NCI-H1930 (cell line): ENCODE measurements at regions not wholly inside any gene's neighbourhood (a gene's known extent, or its start where the extent isn't known, plus 50 kb on each side); places are given as distances from the start of the nearest gene placed in this dataset.

ENCODE experiments used
- DNase-seq, 2 experiments: peaks; one replicate each; lab custom pipeline; 2025; lab: John Stamatoyannopoulos, UW

GRCh38 chrX:131778269-131779218, 234.7 kb downstream of the OR13H1 start:
- DNase-seq: peak in 1 of 2 experiments; percentile 14

GRCh38 chrX:131779306-131779705, 235.4 kb downstream of the OR13H1 start:
- no peak for DNase-seq

- no peak for DNase-seq
Observed at GRCh38 chrX:131779741-131780140, 235.9 kb downstream of the OR13H1 start.

- DNase-seq: no peak
Observed at GRCh38 chrX:131782646-131783045, 238.8 kb downstream of the OR13H1 start.

- DNase-seq: no peak
Observed at GRCh38 chrX:131783555-131784308, 239.4 kb upstream of the STK26 start.

- no peak for DNase-seq
Observed at GRCh38 chrX:131789664-131790063, 233.4 kb upstream of the STK26 start.

- DNase-seq: no peak
Observed at GRCh38 chrX:131791608-131792355, 231.3 kb upstream of the STK26 start.

GRCh38 chrX:131792356-131792749, 230.7 kb upstream of the STK26 start:
- peak; percentile 57 to 82 for DNase-seq

GRCh38 chrX:131792789-131793462, 230.2 kb upstream of the STK26 start:
- peak; percentile 53 to 63 for DNase-seq

GRCh38 chrX:131795442-131796229, 227.5 kb upstream of the STK26 start:
- DNase-seq: peak in 1 of 2 experiments; percentile 23

GRCh38 chrX:131801066-131801465, 222.0 kb upstream of the STK26 start:
- no peak for DNase-seq

- DNase-seq: no peak
Observed at GRCh38 chrX:131801911-131802310, 221.2 kb upstream of the STK26 start.

- peak in 1 of 2 experiments; percentile 12 for DNase-seq
Observed at GRCh38 chrX:131802836-131803626, 220.1 kb upstream of the STK26 start.

GRCh38 chrX:131812847-131813825, 210.0 kb upstream of the STK26 start:
- DNase-seq: peak in 1 of 2 experiments; percentile 15

- peak in 1 of 2 experiments; percentile 5 for DNase-seq
Observed at GRCh38 chrX:131816551-131817136, 206.5 kb upstream of the STK26 start.

- DNase-seq: no peak
Observed at GRCh38 chrX:131818297-131818936, 204.7 kb upstream of the STK26 start.

GRCh38 chrX:131821945-131822622, 201.0 kb upstream of the STK26 start:
- no peak for DNase-seq
